ENCODE measurements at regions not wholly inside any gene's neighbourhood (a gene's known extent, or its start where the extent isn't known, plus 50 kb on each side); places are given as distances from the start of the nearest gene placed in this dataset.
"Not testable (repeated sequence)": the region's sequence is repeated elsewhere in the genome, so short reads cannot be mapped to it uniquely, and the experiment has no call there.

GRCh38 chr12:60498656-60499055 lies 902.8 kb downstream of the SLC16A7 start:
- no peak for DNase-seq

- DNase-seq, result no peak
Measured at GRCh38 chr12:60501124-60501729, 905.4 kb downstream of the SLC16A7 start.

- no peak for DNase-seq
Measured at GRCh38 chr12:60522684-60523400, 927.0 kb downstream of the SLC16A7 start.

- no peak for DNase-seq
Measured at GRCh38 chr12:60529261-60529660, 933.4 kb downstream of the SLC16A7 start.

- DNase-seq, result no peak
Measured at GRCh38 chr12:60529723-60530122, 933.9 kb downstream of the SLC16A7 start.

GRCh38 chr12:60535363-60535762 lies 939.5 kb downstream of the SLC16A7 start:
- no peak for DNase-seq

- DNase-seq, result no peak
Measured at GRCh38 chr12:60539592-60539991, 943.8 kb downstream of the SLC16A7 start.

- DNase-seq, result no peak
Measured at GRCh38 chr12:60568914-60569313, 973.1 kb downstream of the SLC16A7 start.

GRCh38 chr12:60577607-60578006 lies 981.8 kb downstream of the SLC16A7 start:
- no peak for DNase-seq

GRCh38 chr12:60587664-60588063 lies 991.8 kb downstream of the SLC16A7 start:
- DNase-seq, result not testable (repeated sequence)

- no peak for DNase-seq
Measured at GRCh38 chr12:60594035-60594711, 998.3 kb downstream of the SLC16A7 start.

- DNase-seq, result no peak
Measured at GRCh38 chr12:60602601-60603000, 1006.8 kb downstream of the SLC16A7 start.

GRCh38 chr12:60603475-60603874 lies 1007.6 kb downstream of the SLC16A7 start:
- DNase-seq, result not testable (repeated sequence)

- no peak for DNase-seq
Measured at GRCh38 chr12:60616400-60616799, 1020.6 kb downstream of the SLC16A7 start.

- DNase-seq, result no peak
Measured at GRCh38 chr12:60630796-60631195, 1035.0 kb downstream of the SLC16A7 start.

GRCh38 chr12:60644076-60644475 lies 1048.2 kb downstream of the SLC16A7 start:
- no peak for DNase-seq

GRCh38 chr12:60666895-60667294 lies 1071.1 kb downstream of the SLC16A7 start:
- DNase-seq, result no peak

GRCh38 chr12:60672949-60673348 lies 1077.1 kb downstream of the SLC16A7 start:
- DNase-seq, result no peak

- no peak for DNase-seq
Measured at GRCh38 chr12:60684988-60685655, 1089.3 kb downstream of the SLC16A7 start.

GRCh38 chr12:60689137-60689536 lies 1093.3 kb downstream of the SLC16A7 start:
- DNase-seq, result no peak

- no peak for DNase-seq
Measured at GRCh38 chr12:60693019-60693626, 1097.3 kb downstream of the SLC16A7 start.

All from muscle of arm (tissue), 1 donor.